ENCODE measurements at regions not wholly inside any gene's neighbourhood (a gene's known extent, or its start where the extent isn't known, plus 50 kb on each side); places are given as distances from the start of the nearest gene placed in this dataset.

DNA sequence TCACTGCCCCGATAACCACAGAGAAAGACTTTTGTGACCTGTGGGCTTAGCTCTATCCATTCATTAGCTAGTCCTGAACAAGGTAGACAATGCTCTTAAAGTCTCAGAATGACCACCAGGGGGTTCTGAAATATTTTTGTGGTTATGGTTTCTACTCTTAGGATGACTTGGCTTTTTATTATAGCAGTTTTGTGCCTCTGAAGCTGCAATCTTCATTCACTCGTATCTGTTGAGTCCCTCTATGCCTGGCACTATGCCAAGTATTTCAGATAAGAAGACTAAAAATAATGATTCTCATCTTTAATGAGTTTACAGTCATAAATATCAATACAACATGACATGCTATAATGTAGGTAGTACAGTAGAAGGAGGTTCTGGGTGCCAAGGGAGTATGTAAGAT lies 130.8 kb upstream of the TRHDE start:
- Histone ChIP-seq H3F3A (replicated peaks; ENCODE audit: low read depth) (no peaks in the 10 kb centered on the region), H3K4me1 (ENCODE audit: insufficient read depth) (peaks cover 32% of the 10 kb centered on the region), H3K79me2 (replicated peaks; ENCODE audit: insufficient read depth) (no peaks in the 10 kb centered on the region), H3K36me3 (ENCODE audit: insufficient read depth) (no peaks in the 10 kb centered on the region), H4K20me1 (replicated peaks; ENCODE audit: insufficient read depth) (no peaks in the 10 kb centered on the region), H3K27me3 (ENCODE audit: insufficient read depth) (no peaks in the 10 kb centered on the region), H3K9me2 (ENCODE audit: insufficient read depth) (peaks cover 23% of the 10 kb centered on the region), H3K4me2 (no peak overlapping the region), H3K27ac (ENCODE audit: low read depth) (no peak overlapping the region), H2AFZ (no peak overlapping the region), H3K4me3 (no peak overlapping the region)
- peaks cover 4% of the 10 kb centered on the region for H3K27me3 Mint-ChIP-seq (ENCODE audit: insufficient read depth, low read depth, poor library complexity)
- H3K27ac Mint-ChIP-seq: no peak overlapping the region
- H3K4me1 Mint-ChIP-seq: peaks cover 14% of the 10 kb centered on the region
- H3K36me3 Mint-ChIP-seq (ENCODE audit: low read depth): peaks cover 6% of the 10 kb centered on the region; the same call in 1 of the 3 replicates
- TF ChIP-seq, protein P1, sequence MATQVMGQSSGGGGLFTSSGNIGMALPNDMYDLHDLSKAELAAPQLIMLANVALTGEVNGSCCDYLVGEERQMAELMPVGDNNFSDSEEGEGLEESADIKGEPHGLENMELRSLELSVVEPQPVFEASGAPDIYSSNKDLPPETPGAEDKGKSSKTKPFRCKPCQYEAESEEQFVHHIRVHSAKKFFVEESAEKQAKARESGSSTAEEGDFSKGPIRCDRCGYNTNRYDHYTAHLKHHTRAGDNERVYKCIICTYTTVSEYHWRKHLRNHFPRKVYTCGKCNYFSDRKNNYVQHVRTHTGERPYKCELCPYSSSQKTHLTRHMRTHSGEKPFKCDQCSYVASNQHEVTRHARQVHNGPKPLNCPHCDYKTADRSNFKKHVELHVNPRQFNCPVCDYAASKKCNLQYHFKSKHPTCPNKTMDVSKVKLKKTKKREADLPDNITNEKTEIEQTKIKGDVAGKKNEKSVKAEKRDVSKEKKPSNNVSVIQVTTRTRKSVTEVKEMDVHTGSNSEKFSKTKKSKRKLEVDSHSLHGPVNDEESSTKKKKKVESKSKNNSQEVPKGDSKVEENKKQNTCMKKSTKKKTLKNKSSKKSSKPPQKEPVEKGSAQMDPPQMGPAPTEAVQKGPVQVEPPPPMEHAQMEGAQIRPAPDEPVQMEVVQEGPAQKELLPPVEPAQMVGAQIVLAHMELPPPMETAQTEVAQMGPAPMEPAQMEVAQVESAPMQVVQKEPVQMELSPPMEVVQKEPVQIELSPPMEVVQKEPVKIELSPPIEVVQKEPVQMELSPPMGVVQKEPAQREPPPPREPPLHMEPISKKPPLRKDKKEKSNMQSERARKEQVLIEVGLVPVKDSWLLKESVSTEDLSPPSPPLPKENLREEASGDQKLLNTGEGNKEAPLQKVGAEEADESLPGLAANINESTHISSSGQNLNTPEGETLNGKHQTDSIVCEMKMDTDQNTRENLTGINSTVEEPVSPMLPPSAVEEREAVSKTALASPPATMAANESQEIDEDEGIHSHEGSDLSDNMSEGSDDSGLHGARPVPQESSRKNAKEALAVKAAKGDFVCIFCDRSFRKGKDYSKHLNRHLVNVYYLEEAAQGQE (IDR thresholded peaks at IDR 0.05; ENCODE audit: unreplicated experiment): no peak
- peak in 1 of 2 experiments; percentile 48; a peak in 3 of 4 replicates for TF ChIP-seq CTCF (conservative IDR thresholded peaks at IDR 0.05; ENCODE audit: low read depth in 2 of 2)
- no peak overlapping the region for H3K4me3 Mint-ChIP-seq
- ATAC-seq: no peak
- no peak for DNase-seq (ENCODE audit: low spot score)
- H3K9me3 Mint-ChIP-seq: 0 out of 3 replicates have a peak, but pooled peaks cover 3% of the 10 kb centered on the region

GRCh38 chr12:72144553-72144952 lies 127.6 kb upstream of the TRHDE start:
- ATAC-seq (peak; percentile 55), DNase-seq (ENCODE audit: low spot score) (no peak)
- H3K27me3 ChIP-seq (ENCODE audit: insufficient read depth): no peaks in the 10 kb centered on the region
- peaks cover 16% of the 10 kb centered on the region for H3K9me2 ChIP-seq (ENCODE audit: insufficient read depth)
- H3K4me3 Mint-ChIP-seq: no peak overlapping the region
- no peak overlapping the region for H3K27ac ChIP-seq (ENCODE audit: low read depth)
- H3K79me2 ChIP-seq (replicated peaks; ENCODE audit: insufficient read depth): no peaks in the 10 kb centered on the region
- H3K4me3 ChIP-seq: no peak overlapping the region
- no peaks in the 10 kb centered on the region for H4K20me1 ChIP-seq (replicated peaks; ENCODE audit: insufficient read depth)
- peaks cover 8% of the 10 kb centered on the region for H3K4me1 ChIP-seq (ENCODE audit: insufficient read depth)
- no peak overlapping the region for H3K27ac Mint-ChIP-seq
- no peak overlapping the region for H2AFZ ChIP-seq
- peaks cover 6% of the 10 kb centered on the region; the same call in 1 of the 3 replicates for H3K36me3 Mint-ChIP-seq (ENCODE audit: low read depth)
- no peaks in the 10 kb centered on the region for H3F3A ChIP-seq (replicated peaks; ENCODE audit: low read depth)
- H3K4me2 ChIP-seq: no peak overlapping the region
- 0 out of 3 replicates have a peak, but pooled peaks cover 3% of the 10 kb centered on the region for H3K9me3 Mint-ChIP-seq
- H3K4me1 Mint-ChIP-seq: peaks cover 8% of the 10 kb centered on the region
- H3K27me3 Mint-ChIP-seq (ENCODE audit: insufficient read depth, low read depth, poor library complexity): peaks cover 4% of the 10 kb centered on the region
- no peaks in the 10 kb centered on the region for H3K36me3 ChIP-seq (ENCODE audit: insufficient read depth)
- no peak for TF ChIP-seq STAT1 (IDR thresholded peaks at IDR 0.05; ENCODE audit: unreplicated experiment)
- no peak for TF ChIP-seq CTCF (conservative IDR thresholded peaks at IDR 0.05; ENCODE audit: low read depth in 2 of 2)
- TF ChIP-seq JUNB (IDR thresholded peaks at IDR 0.05; ENCODE audit: unreplicated experiment): no peak
- TF ChIP-seq, protein P2, sequence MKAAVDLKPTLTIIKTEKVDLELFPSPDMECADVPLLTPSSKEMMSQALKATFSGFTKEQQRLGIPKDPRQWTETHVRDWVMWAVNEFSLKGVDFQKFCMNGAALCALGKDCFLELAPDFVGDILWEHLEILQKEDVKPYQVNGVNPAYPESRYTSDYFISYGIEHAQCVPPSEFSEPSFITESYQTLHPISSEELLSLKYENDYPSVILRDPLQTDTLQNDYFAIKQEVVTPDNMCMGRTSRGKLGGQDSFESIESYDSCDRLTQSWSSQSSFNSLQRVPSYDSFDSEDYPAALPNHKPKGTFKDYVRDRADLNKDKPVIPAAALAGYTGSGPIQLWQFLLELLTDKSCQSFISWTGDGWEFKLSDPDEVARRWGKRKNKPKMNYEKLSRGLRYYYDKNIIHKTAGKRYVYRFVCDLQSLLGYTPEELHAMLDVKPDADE (IDR thresholded peaks at IDR 0.05): no peak
- TF ChIP-seq EZH2 (IDR thresholded peaks at IDR 0.05; ENCODE audit: low read depth, unreplicated experiment): no peak

Data from GM23338 (cell line).